Activated CD8-positive, alpha-beta memory T cell treated with anti-CD3 and anti-CD28 coated beads for 36 hours (primary cell): ENCODE measurements at regions not wholly inside any gene's neighbourhood (a gene's known extent, or its start where the extent isn't known, plus 50 kb on each side); places are given as distances from the start of the nearest gene placed in this dataset.

Experiments
- CTCF ChIA-PET: fragments of 350-600 bp; sonication (Branson Sonifier 250); formaldehyde crosslinking; loops from one replicate; lab custom pipeline; 2021; ENCODE audit warnings: antibody characterized with exemption; lab: Charles Lee
- POLR2A ChIA-PET: fragments of 350-600 bp; sonication (Branson Sonifier 250); formaldehyde crosslinking; loops from one replicate; lab custom pipeline; 2021; ENCODE audit warnings: antibody characterized with exemption; lab: Charles Lee

DNA sequence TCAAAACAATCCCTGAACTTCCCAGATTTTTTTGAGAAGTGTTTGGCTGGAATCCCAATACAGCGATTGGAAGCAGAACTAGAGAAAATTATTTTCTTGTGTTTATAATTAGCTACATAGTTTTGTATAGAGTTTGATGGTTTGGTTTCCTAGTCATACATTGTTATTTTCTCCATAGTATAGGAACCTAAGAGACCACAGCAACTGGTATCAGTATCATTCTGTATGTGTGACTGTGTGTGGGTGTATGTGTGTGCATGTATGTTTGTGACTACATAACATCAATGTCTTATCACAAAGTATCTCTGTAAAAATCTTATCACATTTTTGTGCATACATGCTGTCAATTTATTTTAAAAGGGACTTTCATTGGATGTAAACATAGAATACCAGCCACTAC lies 780.5 kb downstream of the MRPL39 start:
- ChIA-PET POLR2A (no interaction called here), CTCF (no interaction called here)

DNA sequence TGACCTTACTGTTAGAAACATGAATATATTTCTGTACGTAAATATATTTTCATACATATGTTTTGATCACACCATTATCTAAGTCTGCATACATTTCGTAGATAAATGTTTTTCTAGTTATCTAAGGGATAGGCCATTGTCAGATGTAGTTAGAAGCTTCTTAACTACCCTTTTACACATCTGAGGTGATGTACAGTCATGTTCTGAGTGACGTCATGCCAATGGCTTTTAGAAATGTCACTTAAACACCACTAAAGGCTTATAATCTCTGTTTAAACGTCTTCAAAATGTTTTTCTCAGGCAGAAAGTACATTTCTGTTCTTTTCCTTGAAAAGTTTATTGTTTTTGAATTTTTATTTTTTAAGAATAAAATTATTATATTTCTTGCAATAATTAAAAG lies 781.9 kb downstream of the MRPL39 start:
- CTCF ChIA-PET, result no interaction called here

DNA sequence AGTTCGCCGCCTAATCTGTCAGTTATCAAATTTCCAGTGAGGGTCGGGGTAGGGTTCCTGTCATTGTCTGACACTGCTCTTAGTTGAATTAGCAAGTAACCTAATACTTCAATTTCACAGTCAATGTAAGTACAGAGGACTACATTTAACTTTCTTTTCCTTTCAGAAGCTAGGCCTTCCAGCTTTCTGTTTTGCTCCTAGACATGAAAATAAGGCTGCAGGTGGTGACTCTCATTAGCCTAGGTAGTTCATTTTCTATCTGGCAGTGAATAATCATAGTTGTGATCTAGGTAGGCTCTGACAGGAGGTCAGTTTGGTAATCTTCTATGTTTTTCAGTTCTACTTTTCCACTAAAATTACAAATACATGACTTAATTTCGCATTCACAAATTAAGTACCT lies 783.1 kb downstream of the MRPL39 start:
- POLR2A ChIA-PET, result no interaction called here
- CTCF ChIA-PET, result no interaction called here

More for the DNA sequence above, 781.9 kb downstream of the MRPL39 start:
- POLR2A ChIA-PET, result no interaction called here

DNA sequence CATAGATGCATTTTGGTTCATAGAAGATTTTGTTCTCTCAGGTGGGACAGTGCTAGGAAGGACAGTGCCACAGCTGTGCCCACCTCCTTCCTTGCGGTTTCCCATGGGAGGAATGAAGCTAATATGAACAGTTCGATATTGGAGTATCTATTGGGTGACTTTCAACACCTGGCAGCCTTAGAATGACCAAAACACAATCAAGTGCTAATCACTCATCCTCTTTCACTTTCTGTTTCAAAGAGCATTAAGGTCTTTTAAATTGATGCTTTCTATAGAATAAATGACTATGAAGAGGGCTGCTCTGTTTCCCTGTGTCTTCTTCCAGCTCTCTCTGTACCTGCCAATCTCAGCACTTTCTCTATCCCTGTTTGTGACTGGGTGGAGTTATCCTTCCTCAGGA lies 784.0 kb downstream of the MRPL39 start:
- ChIA-PET POLR2A (no interaction called here), CTCF (no interaction called here)

DNA sequence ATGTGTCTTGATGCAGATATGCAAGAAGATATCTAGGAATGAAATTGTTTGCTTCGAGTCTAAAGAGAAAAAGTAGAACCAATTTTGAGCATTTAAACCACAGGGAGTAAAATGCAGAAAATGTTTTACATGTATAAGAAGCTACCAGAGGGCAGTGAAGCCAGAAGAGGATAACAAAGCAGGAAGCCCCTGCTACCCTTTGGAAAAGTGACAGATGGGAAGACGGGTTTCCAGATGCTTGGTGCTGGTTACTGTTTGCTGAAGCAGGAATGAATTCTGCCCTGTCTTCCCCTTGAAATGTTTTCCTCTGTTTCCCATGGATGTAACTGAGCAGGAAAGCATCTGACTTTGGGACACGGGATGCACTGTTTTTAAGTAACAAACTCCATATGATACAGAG lies 822.2 kb downstream of the MRPL39 start:
- ChIA-PET CTCF (no interaction called here), POLR2A (no interaction called here)

DNA sequence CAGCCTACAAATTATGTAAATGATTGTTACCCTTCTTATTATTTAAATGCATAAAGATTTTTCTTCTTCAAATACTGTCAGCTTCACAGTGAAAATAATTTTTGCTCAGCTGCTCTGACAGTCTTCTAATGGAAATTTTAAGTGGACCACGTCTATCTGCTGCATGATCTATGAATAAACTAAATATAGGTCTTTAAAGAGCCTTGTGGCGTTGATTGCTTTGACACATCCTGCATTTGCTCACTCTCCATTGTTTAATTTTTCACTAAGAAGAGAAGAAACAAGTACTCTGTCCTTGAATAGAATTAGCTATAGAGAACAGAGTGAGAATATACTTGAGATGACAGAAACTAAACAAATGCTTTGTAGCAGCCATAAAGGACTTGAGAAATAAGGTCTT lies 826.1 kb downstream of the MRPL39 start:
- POLR2A ChIA-PET, result no interaction called here
- CTCF ChIA-PET, result no interaction called here

DNA sequence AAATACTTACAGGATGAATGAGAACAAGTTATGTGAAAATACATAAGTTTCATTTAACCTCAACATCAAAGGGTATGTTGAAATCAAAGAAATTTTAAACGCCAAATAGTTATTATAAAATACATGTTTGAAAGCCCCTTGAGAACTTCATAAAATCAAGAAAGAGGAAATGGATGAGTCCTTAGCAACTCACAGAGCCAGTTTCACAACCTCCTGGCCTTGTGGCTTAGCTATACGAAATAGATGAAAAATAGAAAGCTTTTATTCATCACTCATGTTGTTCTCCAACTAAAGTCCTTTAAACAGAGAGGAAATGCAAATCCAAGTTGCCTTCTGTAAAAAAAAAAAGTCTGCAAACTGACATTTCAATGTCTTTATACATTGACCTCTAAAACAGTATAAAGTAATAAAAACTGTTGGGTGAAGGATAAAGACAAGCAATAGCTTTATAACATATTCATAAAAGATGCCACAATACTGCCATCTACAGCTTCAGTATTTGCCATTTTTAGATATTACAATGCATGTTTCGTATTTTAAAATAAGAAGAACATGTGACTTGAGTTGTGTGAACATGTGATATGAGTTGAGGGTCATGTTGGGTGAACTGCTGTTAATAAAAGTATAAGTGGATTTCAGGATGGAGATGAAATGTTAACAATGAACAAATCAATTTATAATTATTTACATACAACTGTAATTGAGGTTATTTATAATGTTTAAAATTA lies 847.8 kb downstream of the MRPL39 start:
- ChIA-PET POLR2A (no interaction called here), CTCF (no interaction called here)

DNA sequence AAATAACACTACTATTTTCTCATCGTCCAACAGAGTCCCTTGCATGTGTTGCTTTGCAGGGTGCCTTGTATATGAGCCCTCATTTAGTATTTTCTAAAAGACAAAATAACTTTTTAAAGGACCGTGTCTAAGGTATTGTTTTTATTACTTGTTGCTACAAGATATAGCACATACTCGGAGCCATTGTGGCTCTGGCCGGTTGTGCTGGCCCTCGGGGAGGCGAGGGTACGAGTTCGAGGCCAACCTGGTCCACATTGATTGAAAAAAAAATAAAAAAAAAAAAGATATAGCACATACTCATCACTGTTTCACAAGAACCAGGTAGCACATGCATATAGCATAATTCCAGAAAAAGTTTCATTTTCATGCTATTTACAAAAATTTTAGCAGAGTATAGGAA lies 869.2 kb downstream of the MRPL39 start:
- POLR2A ChIA-PET, result no interaction called here
- CTCF ChIA-PET, result no interaction called here

DNA sequence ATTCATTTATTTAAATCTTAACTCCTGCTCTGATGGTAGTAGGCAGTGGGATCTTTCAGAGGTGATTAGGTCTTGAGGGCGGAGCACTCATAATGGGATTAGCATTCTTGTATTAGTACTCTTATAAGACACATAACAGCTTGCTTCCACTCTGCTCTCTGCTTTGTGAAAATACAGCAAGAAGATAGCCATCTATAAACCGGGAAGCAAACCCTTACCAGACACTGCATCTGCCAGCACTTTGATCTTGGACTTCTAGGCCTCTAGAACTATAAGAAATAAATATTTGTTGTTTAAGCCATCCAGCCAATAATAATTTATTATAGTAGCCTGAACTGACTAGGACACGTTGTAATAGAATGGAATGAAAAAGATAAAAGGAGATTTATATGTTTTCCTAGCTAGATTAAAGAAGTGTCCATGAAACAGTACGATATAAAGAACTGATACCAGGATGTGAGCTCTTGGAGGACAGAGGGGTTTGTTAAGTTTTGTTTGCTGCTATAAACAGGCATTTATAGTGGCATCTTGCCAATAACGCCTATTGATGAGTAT lies 869.9 kb downstream of the MRPL39 start:
- POLR2A ChIA-PET, result no interaction called here
- CTCF ChIA-PET, result no interaction called here

DNA sequence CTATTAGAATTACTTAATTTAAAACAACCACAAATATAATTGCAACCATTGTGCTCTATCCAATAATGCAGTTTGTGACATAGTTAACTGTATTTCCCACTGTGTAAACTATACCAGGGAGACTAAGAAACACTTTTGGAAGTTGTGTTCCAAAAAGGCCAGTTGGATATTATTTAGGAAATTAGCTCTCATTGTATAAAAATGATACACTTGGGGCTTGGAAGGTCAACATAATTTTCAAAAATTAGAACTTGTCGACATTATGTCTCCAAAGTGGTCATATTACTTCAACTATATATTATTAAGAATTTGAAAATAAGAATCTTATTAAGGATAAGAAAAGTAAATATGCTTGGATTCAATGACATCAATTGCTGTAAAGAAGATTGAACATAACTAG lies 876.6 kb downstream of the MRPL39 start:
- ChIA-PET POLR2A (no interaction called here), CTCF (no interaction called here)

DNA sequence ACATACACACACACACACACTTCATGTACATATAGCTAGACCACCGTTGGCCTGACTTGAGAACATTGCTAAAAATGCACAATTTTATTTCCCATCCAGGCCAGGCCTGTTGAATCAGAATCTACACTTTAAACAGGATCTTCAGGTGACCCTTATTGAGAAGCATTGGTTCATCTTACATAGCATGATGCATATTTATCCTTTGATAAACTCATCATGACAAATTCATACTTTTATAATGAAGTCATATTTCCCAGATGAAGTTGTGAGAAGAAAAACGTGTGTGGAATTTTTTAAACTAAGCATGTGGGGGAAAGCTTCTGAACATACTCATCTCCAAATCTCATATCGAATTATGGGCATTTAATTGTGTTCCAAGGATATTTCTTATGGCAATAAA lies 877.7 kb downstream of the MRPL39 start:
- POLR2A ChIA-PET, result no interaction called here
- CTCF ChIA-PET, result no interaction called here

DNA sequence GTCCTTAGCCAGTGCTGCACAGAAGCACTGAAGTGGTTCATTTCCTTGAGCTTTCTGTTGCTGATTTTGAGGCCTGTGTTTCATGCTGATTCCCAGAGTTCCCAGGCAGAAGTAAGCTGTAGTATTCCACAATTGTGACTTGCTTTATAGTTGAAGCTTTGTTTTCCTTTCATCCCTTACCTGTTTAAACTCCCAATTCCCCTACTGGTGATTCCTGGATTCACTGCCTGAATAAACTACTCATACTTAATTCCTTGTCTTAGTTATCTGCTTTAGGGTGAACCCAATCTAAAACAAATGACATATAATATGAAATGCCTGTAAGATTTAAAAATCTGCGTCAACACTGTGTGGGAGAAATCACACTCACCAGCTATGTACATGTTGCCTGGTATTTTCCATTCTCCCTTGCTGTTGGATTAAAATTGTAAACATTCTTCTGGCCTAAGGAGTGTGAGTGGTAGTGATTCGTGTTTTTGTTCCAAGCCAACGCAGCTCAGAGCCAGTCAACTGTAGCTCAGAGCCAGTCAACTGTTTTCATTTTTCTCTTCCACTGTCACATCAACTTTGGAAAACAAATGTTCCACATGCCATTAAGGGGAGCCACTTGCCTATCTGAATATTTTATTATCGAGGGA lies 879.4 kb downstream of the MRPL39 start:
- ChIA-PET POLR2A (no interaction called here), CTCF (no interaction called here)

DNA sequence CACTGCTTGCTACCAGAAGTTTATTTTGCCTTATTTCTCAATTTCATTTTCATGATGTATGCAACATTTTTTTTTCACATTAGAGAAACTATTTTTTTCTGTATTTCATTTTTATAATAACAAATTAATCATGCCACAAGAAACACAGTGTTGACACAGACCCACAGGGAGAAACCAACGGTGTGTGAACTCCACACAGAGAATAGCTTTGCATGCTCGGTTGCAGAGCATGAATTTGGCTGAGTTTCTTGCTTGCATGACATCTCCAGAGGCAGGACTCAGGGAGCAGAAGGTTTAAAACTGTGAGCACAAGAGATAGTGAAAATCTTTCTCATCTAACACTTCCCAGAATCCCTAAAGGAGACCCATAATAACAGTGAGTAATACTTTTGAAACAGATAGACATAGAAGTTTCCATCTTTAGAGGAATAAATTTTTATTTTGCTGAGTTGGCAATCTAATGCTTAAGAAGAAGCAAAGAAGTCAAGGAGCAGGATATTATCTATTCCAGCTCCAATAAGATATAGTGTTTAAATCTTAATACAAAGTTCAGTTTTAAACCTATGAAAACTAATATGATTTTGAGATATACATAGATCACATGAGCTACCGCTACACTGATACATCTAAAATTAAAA lies 890.9 kb downstream of the MRPL39 start:
- ChIA-PET CTCF (no interaction called here), POLR2A (no interaction called here)

DNA sequence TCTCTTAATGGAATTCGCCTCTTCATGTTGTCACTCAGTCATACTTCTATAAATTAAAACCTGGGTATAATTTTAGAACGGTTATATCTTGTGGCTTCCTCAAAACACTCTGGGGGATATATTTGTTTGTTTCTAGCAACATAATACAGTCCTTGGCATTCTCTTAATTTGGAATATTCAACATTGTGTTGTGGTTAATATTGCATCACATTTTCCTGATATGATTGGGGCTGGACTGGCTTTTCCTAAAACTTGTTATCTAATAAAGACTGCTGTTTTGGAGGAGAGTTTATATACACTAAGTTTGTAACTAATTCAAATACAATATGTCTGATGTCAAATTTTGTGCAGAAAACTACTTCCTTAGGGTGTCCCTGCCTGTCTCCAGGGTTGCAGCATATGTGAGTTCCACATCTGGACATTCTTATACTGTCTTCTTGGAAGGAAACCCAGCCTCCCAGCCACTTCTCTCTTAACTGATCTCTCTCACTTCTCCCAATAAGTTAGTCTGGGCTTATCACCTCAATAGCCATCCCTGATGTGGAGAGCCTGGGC lies 892.6 kb downstream of the MRPL39 start:
- POLR2A ChIA-PET, result no interaction called here
- CTCF ChIA-PET, result no interaction called here

DNA sequence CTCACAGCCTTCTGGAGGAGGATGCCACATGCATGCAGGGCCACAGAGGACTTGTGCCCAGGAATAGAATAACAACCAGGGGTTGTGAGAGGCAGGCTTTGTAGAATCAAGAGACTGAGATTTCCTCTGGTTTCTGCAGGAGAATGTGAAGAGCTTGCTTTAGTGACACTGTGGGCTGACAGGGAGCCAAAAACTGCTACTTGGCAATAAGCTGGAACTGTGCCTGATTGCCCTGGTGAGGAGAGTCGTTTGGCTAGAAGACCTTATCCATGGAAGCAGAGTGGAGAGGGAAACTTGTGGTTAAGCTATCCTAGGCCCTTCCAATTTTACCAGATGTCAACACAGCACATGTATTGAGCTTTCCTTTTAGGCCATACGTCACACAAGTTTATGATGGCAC lies 902.1 kb downstream of the MRPL39 start:
- POLR2A ChIA-PET, result no interaction called here
- CTCF ChIA-PET, result no interaction called here

DNA sequence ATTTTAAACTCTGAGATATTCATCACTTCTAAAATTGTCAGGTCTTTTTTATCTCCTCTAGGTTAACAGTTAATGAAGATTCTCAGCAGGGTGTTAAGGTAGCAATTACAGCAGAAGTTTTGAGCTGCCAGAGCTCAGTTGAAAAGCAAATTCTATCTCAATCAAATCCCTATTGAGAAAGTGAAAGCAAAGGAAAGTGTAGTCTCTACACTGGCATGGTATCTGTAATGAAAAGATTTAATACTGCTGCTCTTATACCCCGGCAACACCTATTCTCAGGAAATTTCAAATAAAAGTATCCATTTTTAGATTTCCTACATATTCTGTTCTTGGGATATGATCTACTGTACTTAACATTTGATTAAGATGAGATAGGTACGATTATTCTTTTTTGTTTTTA lies 913.5 kb downstream of the MRPL39 start:
- POLR2A ChIA-PET, result no interaction called here

DNA sequence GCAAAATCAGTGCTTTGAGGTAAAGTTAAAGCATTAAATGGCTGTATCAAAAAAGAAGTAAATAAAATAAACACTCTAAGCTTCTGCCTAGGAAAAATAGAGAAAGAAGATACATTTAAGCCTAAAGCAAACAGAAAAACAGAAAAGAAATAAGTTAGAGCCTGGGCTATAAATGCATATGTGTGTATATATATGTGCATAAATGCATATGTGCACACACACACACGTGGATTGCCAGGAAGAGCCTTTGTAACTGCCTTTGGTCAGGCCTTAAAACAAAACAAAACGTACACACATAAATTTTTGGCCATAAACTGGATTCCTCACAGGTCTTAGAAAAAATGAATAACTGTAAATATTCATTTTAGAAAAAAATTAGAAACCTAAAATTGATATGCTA lies 925.8 kb downstream of the MRPL39 start:
- ChIA-PET POLR2A (no interaction called here), CTCF (no interaction called here)

More for the DNA sequence above, 913.5 kb downstream of the MRPL39 start:
- CTCF ChIA-PET, result no interaction called here

DNA sequence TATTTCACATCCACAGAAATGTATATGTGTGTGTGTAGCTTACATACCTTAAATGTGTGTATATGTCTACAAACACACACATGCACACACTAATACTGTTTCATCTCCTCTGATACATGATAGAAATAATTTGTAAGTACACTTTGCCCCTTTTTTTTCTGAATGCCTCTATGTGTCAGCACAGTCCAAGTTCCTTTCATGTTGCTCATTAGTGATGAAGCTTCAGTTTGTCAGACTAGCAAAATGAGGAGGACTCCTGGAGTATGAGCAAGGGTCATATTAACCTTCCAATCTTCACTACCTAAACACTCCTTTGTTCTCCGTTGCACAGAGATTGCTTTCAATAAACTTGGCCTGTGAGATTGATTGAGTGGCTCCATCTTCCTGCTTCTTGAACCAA lies 935.4 kb downstream of the MRPL39 start:
- ChIA-PET POLR2A (no interaction called here), CTCF (no interaction called here)

DNA sequence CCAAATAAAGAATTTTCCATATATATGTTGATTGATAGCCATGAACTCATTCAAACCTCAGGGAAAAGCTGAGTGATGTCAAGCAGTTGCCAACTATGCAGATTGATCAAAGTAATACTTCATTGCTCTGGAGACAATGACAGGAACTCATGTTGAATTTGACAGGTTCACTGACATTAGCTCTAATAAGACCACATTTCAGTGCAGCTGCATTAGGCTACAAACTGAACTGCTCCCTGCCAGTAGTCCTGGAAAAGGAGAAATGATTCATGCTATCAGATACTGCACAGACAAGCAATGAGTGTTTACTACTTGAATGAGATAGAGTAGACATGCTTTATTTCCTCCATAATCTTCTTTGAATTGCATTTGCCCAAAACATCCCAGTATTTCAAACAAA lies 948.4 kb downstream of the MRPL39 start:
- ChIA-PET CTCF (interaction anchor here (0.6 kb wide), 1 partner anchor 1254 kb away, joined by 4 read pairs; no protein-coding TSS in a partner anchor), POLR2A (no interaction called here)

DNA sequence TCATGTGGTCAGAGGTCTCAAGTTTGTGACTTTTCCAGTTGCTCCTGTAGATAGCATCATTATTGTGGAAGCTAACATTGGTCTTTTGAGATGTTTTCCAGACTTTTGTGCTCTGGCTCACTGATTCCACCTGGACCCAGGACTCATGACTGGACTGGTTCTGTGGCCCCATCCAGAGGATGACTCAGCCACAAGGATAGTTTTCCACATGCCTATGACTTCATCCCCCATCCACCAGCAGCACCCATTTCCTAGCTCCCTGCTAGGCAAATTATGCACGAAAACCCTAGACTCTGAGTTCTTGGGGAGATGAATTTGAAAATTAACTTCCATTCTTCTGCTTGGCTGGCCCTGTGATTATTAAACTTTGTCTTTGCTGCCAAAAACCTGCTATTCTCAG lies 949.3 kb downstream of the MRPL39 start:
- ChIA-PET POLR2A (no interaction called here), CTCF (no interaction called here)
